H9 (cell line): ENCODE measurements at regions not wholly inside any gene's neighbourhood (a gene's known extent, or its start where the extent isn't known, plus 50 kb on each side); places are given as distances from the start of the nearest gene placed in this dataset.

Experiments used
- DNase-seq: peaks from one replicate; pipeline ENCODE4 v3.0.0-alpha.2; 2017
- H2AFZ ChIP-seq: one replicate; pipeline ENCODE4 v1.6.1; 2013; ENCODE audit warnings: mild to moderate bottlenecking, low read length, control low read depth, moderate library complexity
- H2AK5ac ChIP-seq: 2 replicates; pipeline ENCODE4 v1.6.1; 2013; ENCODE audit warnings: low read length, control low read depth, mixed read lengths; ENCODE audit not compliant: insufficient read length
- H2BK120ac ChIP-seq: one replicate; pipeline ENCODE4 v1.6.1; 2013; ENCODE audit warnings: low read depth, mild to moderate bottlenecking, low read length, control low read depth, inconsistent platforms; ENCODE audit not compliant: poor library complexity, severe bottlenecking
- H2BK12ac ChIP-seq: 2 replicates; pipeline ENCODE4 v1.6.1; 2013; ENCODE audit warnings: low read length, control low read depth, mixed read lengths, low read depth; ENCODE audit not compliant: insufficient read length
- H2BK15ac ChIP-seq: 2 replicates; pipeline ENCODE4 v1.6.1; 2013; ENCODE audit warnings: low read depth, low read length, control low read depth
- H2BK20ac ChIP-seq: one replicate; pipeline ENCODE4 v1.6.1; 2013; ENCODE audit warnings: low read depth, mild to moderate bottlenecking, low read length, control low read depth, inconsistent platforms; ENCODE audit not compliant: poor library complexity, severe bottlenecking
- H2BK5ac ChIP-seq: 2 replicates; pipeline ENCODE4 v1.6.1; 2013; ENCODE audit warnings: low read length, control low read depth, mixed read lengths; ENCODE audit not compliant: insufficient read length
- H3K14ac ChIP-seq: 2 replicates; pipeline ENCODE4 v1.6.1; 2013; ENCODE audit warnings: low read length, control low read depth; ENCODE audit not compliant: insufficient read depth
- H3K18ac ChIP-seq: 2 replicates; pipeline ENCODE4 v1.6.1; 2013; ENCODE audit warnings: low read depth, mild to moderate bottlenecking, mixed read lengths, low read length, control low read depth; ENCODE audit not compliant: insufficient read length
- H3K23ac ChIP-seq: 2 replicates; pipeline ENCODE4 v1.6.1; 2013; ENCODE audit warnings: low read length, control low read depth, mixed read lengths, low read depth; ENCODE audit not compliant: insufficient read length
- H3K23me2 ChIP-seq: 2 replicates; pipeline ENCODE4 v1.6.1; 2013; ENCODE audit warnings: low read depth, mild to moderate bottlenecking, mixed read lengths, low read length, control low read depth; ENCODE audit not compliant: insufficient read length, poor library complexity, severe bottlenecking
- H3K27ac ChIP-seq: 2 replicates; pipeline ENCODE4 v1.5.1; 2013; ENCODE audit warnings: low read length, control low read depth, mixed read lengths, low read depth; ENCODE audit not compliant: insufficient read length
- H3K27me3 ChIP-seq: 2 replicates; pipeline ENCODE4 v1.6.1; 2013; ENCODE audit warnings: low read length, control low read depth, inconsistent platforms; ENCODE audit not compliant: insufficient read depth
- H3K4ac ChIP-seq: 2 replicates; pipeline ENCODE4 v1.6.1; 2013; ENCODE audit warnings: low read depth, mild to moderate bottlenecking, control low read depth, inconsistent platforms, low read length, moderate library complexity
- H3K4me1 ChIP-seq: 2 replicates; pipeline ENCODE4 v1.6.1; 2013; ENCODE audit warnings: low read length, control low read depth, inconsistent platforms; ENCODE audit not compliant: insufficient read depth
- H3K4me2 ChIP-seq: 2 replicates; pipeline ENCODE4 v1.6.1; 2013; ENCODE audit warnings: low read length, control low read depth, mixed read lengths; ENCODE audit not compliant: insufficient read length, insufficient read depth
- H3K56ac ChIP-seq: 2 replicates; pipeline ENCODE4 v1.6.1; 2013; ENCODE audit warnings: low read depth, mild to moderate bottlenecking, mixed read lengths, low read length, control low read depth; ENCODE audit not compliant: insufficient read length
- H3K79me1 ChIP-seq: 2 replicates; pipeline ENCODE4 v1.6.1; 2013; ENCODE audit warnings: low read depth, mild to moderate bottlenecking, moderate library complexity, low read length, control low read depth, inconsistent platforms; ENCODE audit not compliant: insufficient read depth, poor library complexity, severe bottlenecking
- H3K79me2 ChIP-seq: 2 replicates; pipeline ENCODE4 v1.6.1; 2013; ENCODE audit warnings: low read length, control low read depth, inconsistent platforms; ENCODE audit not compliant: insufficient read depth
- H3K9ac ChIP-seq: 2 replicates; pipeline ENCODE4 v1.6.1; 2013; ENCODE audit warnings: low read length, control low read depth, mixed read lengths; ENCODE audit not compliant: insufficient read length; ENCODE audit errors: extremely low read depth
- H3K9me3 ChIP-seq: one replicate; pipeline ENCODE4 v1.6.1; 2013; ENCODE audit warnings: low read depth, low read length, inconsistent platforms; ENCODE audit not compliant: control insufficient read depth
- H3T11ph ChIP-seq: one replicate; pipeline ENCODE4 v1.6.1; 2013; ENCODE audit warnings: mild to moderate bottlenecking, low read length, control low read depth, inconsistent platforms
- H4K20me1 ChIP-seq: one replicate; pipeline ENCODE4 v1.6.1; 2013; ENCODE audit not compliant: control insufficient read depth, insufficient read length, insufficient read depth
- H4K5ac ChIP-seq: 2 replicates; pipeline ENCODE4 v1.6.1; 2013; ENCODE audit warnings: low read depth, mild to moderate bottlenecking, mixed read lengths, low read length, control low read depth; ENCODE audit not compliant: insufficient read length
- H4K8ac ChIP-seq: replicated peaks from 2 replicates; pipeline ENCODE4 v1.6.1; 2013; ENCODE audit warnings: low read length, control low read depth, mixed read lengths, low read depth; ENCODE audit not compliant: insufficient read length
- H4K91ac ChIP-seq: 2 replicates; pipeline ENCODE4 v1.6.1; 2013; ENCODE audit warnings: low read depth, mild to moderate bottlenecking, moderate library complexity, mixed read lengths, low read length, control low read depth; ENCODE audit not compliant: insufficient read length
- H3K27ac Mint-ChIP-seq, 3 experiments: 2 replicates in 2 of 3; 3 replicates in 1 of 3; pipeline ENCODE4 v1.8.0; 2020 to 2021; ENCODE audit warnings: mixed read lengths in 3 of 3, mild to moderate bottlenecking in 1 of 3, moderate library complexity in 1 of 3
- H3K27me3 Mint-ChIP-seq: 2 replicates; pipeline ENCODE4 v1.8.0; 2021; ENCODE audit warnings: low read depth, mild to moderate bottlenecking, moderate library complexity, mixed read lengths
- H3K36me3 Mint-ChIP-seq, 3 experiments: 2 replicates in 2 of 3; 3 replicates in 1 of 3; pipeline ENCODE4 v1.8.0; 2020 to 2021; ENCODE audit warnings: low read depth in 3 of 3, mixed read lengths in 3 of 3; ENCODE audit not compliant: insufficient read depth in 1 of 3
- H3K4me1 Mint-ChIP-seq, 2 experiments: 2 replicates each; pipeline ENCODE4 v1.8.0; 2020; ENCODE audit warnings: mixed read lengths in 2 of 2
- H3K4me3 Mint-ChIP-seq, 2 experiments: 2 replicates in 1 of 2; 3 replicates in 1 of 2; pipeline ENCODE4 v1.8.0; 2020 to 2021; ENCODE audit warnings: mild to moderate bottlenecking in 2 of 2, mixed read lengths in 2 of 2, moderate library complexity in 1 of 2
- H3K9me3 Mint-ChIP-seq, 2 experiments: 2 replicates in 1 of 2; 3 replicates in 1 of 2; pipeline ENCODE4 v1.8.0; 2020; ENCODE audit warnings: mild to moderate bottlenecking in 2 of 2, mixed read lengths in 2 of 2, moderate library complexity in 1 of 2
- WGBS: extraction: QIAGEN DNeasy Blood & Tissue Kit; methylation state at CpG from one replicate; pipeline ENCODE4 v1.1.7; 2013; ENCODE audit warnings: missing lambda C conversion rate, low lambda C conversion rate, mixed read lengths; ENCODE audit not compliant: insufficient read length; ENCODE audit errors: extremely low coverage; 5-methylcytosine and 5-hydroxymethylcytosine counted together
- TF ChIP-seq, protein P1 (sequence below): fragments of 200-600 bp; sonication (generic); conservative IDR thresholded peaks from 3 replicates; pipeline ENCODE4 v1.8.0; 2021; ENCODE audit warnings: antibody characterized with exemption, mild to moderate bottlenecking

DNA sequence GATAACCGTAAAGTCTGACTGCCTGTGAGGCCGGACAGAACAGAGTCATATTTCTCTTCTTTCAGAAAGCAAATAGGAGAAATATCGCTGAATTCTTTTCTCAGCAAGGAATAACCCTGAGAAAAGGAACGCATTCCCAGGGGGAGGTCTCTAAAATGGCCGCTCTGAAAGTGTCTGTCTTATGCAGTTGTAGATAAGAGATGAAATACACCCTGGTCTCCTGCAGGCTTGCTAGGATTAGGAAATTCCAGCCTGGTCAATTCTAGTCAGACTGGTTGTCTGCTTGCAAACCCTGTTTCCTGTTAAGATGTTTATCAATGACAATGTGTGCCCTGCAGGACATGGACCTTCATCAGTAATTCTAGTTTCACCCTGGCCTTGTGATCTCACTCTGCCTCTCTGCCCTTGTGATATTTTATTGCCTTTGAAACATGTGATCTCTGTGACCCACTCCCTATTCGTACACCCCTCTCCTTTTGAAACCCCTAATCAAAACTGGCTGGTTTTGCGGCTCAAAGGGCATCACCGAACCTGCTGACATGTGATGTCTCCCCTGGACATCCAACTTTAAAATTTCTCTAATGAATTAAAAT lies 934.8 kb upstream of the SPRY2 start:
- Histone ChIP-seq H3K79me2 (no peaks in the 10 kb centered on the region), H3K4me1 (no peaks in the 10 kb centered on the region), H3K18ac (no peak overlapping the region), H3K56ac (no peak overlapping the region), H2BK20ac (peak overlapping the region; percentile 60), H4K20me1 (no peaks in the 10 kb centered on the region), H2BK120ac (no peak overlapping the region), H3K79me1 (no peaks in the 10 kb centered on the region), H2BK15ac (no peak overlapping the region), H3K4me2 (no peak overlapping the region), H4K5ac (no peak overlapping the region), H3K23ac (no peak overlapping the region), H3K23me2 (no peaks in the 10 kb centered on the region), H3K4ac (no peak overlapping the region), H2BK12ac (no peak overlapping the region), H2BK5ac (no peak overlapping the region), H3K14ac (no peak overlapping the region), H3K9ac (no peak overlapping the region), H2AK5ac (no peak overlapping the region), H4K8ac (no peak overlapping the region), H2AFZ (no peak overlapping the region), H3K27ac (no peak overlapping the region), H4K91ac (no peak overlapping the region), H3K27me3 (no peaks in the 10 kb centered on the region), H3K9me3 (no peaks in the 10 kb centered on the region), H3T11ph (no peak overlapping the region)
- WGBS: no CpG with 5 or more reads among the region's 8 CpGs
- H3K27me3 Mint-ChIP-seq: no peaks in the 10 kb centered on the region
- peaks cover 18 to 23% of the 10 kb centered on the region in 2 experiments; a peak in 4 of 5 replicates for H3K9me3 Mint-ChIP-seq
- TF ChIP-seq, protein P1, sequence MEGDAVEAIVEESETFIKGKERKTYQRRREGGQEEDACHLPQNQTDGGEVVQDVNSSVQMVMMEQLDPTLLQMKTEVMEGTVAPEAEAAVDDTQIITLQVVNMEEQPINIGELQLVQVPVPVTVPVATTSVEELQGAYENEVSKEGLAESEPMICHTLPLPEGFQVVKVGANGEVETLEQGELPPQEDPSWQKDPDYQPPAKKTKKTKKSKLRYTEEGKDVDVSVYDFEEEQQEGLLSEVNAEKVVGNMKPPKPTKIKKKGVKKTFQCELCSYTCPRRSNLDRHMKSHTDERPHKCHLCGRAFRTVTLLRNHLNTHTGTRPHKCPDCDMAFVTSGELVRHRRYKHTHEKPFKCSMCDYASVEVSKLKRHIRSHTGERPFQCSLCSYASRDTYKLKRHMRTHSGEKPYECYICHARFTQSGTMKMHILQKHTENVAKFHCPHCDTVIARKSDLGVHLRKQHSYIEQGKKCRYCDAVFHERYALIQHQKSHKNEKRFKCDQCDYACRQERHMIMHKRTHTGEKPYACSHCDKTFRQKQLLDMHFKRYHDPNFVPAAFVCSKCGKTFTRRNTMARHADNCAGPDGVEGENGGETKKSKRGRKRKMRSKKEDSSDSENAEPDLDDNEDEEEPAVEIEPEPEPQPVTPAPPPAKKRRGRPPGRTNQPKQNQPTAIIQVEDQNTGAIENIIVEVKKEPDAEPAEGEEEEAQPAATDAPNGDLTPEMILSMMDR: no peak
- H3K4me3 Mint-ChIP-seq: no peak overlapping the region
- H3K4me1 Mint-ChIP-seq: no peaks in the 10 kb centered on the region
- H3K27ac Mint-ChIP-seq: no peak overlapping the region; a peak in 2 of 7 replicates
- H3K36me3 Mint-ChIP-seq: peaks cover 7 to 20% (median 15%) of the 10 kb centered on the region in 3 experiments
- no peak for DNase-seq
